HG02884 (cell line): ENCODE measurements at regions not wholly inside any gene's neighbourhood (a gene's known extent, or its start where the extent isn't known, plus 50 kb on each side); places are given as distances from the start of the nearest gene placed in this dataset.

Experiments
- ATAC-seq: cut with Tn5 transposase; IDR thresholded peaks from one replicate; pipeline ENCODE4 v1.9.1; 2021; ENCODE audit warnings: mild to moderate bottlenecking, moderate library complexity; ENCODE audit not compliant: unreplicated experiment

DNA sequence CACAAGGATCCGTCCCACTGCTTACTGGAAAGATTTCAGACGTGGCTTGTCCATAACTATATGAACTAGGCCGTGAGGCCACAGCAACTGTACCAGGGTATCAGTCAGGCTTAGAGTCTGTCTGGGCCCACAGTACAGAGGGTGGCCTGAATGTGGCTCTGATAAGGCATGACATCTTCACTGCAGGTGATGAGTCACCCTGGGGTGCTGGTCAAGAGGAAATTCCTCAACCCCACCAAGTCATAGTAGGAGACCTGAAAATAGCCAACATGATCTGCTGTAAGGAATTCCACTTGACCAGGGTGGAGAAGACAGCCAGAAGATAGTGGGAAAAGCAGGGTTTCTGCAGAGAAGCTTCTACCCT, 107.7 kb downstream of the INHBB start:
- no peak for ATAC-seq

DNA sequence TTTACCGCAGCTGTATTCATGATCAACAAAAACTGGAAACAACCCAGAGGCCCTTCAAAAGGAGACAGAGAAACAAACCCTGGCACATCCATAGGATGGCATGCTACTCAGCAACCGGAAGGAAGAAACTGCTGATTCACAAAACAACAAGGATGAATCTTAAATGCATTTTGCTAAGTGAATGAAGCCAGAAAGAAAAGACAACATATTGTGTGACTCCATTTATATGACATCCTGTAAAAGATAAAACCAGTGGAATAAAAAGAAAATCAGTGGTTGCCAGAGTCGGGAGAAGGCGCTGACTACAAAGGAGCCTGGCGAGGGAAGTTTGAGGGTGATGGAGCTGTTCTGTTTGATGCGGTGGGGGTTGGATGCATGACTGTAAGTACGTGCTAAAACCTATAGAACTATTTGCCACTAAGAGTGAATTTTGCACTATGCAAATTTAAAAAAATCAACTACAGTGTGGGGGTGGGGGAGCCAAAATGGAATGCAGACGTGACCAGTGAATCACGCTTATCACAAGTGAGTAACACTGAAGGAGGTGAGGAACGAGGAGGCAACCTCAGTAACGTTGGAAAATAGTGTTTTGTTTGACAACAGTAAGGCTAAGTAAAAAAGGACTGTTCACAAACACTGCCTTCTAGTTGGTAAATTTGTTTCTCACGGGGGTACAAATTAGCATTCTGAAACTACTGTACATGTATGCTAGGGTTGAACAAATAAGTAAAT, 108.9 kb downstream of the INHBB start:
- no peak for ATAC-seq

DNA sequence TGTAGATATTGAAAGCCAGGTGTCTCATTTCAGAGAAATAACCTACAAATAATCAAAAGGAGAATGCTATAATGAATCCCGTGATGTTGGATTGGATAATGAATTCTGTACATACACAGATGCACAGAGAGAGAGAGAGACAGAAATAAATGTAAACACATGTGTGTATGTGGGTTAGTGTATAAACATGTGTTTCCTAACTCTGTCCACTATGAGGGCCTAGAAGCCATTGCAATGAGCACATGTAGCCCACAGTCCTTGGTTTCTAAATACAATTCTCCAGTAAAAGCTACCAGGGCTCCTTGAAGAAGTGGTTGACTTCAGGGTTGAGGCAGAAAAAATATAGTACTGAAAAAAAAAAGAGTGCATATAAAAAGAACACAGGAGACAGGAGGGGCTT, 109.5 kb downstream of the INHBB start:
- ATAC-seq, result no peak

DNA sequence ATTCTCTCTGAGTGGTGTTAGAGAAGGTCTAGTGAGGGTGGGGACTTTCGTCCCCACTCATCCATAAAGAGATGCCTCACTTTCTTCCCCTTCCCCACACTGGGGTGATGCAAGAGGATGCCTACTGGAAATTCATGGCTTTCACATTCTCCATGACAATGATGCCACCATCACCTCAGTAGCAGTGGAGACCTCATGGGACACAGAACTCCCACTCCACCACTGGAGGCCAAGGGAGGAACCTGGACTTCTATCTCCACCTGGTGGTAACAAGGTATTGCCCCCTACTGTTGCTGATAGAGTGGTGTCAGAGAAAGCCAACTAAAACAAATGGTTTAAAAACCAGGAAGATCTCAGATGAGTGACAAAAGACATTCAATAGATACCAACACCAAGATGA, 110.9 kb downstream of the INHBB start:
- no peak for ATAC-seq

DNA sequence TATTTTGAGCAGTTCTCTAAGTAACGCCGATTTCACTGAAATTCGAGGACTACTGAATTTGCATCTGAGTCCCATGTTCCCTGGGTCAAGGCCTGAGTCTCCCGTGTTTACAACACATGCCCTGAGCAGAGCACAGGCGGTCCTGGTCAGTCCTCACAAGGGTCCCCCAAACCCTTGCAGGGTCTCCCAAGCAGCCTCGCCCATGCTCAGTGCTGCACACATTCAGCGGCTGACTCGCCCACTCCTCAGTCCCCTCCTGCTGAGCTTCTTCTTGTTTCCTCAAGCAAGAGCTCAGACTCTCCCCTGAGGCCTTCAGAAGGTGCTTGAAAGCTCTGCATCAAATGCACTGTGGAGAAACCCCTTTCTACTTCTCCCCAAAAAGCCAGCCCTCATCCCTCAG, 114.6 kb downstream of the INHBB start:
- no peak for ATAC-seq

DNA sequence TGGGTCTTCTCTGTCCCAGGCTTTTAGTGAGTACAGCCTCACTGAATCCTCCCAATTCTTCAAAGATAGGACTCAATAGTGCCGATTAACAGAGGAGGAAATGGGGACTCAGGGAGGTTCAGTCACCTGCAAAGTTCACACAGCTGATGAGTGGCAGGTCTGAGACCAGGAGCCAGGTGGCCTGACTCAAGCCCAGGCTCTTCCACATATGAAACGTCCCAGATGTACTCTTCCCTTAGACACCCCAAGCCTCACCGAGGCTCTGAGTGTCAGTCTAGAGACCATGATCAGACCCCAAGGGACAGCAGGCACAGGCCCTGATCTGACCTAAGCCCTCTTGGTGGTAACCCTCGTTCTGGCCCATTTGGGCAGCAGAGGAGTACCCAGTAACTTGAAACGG, 115.2 kb downstream of the INHBB start:
- no peak for ATAC-seq

DNA sequence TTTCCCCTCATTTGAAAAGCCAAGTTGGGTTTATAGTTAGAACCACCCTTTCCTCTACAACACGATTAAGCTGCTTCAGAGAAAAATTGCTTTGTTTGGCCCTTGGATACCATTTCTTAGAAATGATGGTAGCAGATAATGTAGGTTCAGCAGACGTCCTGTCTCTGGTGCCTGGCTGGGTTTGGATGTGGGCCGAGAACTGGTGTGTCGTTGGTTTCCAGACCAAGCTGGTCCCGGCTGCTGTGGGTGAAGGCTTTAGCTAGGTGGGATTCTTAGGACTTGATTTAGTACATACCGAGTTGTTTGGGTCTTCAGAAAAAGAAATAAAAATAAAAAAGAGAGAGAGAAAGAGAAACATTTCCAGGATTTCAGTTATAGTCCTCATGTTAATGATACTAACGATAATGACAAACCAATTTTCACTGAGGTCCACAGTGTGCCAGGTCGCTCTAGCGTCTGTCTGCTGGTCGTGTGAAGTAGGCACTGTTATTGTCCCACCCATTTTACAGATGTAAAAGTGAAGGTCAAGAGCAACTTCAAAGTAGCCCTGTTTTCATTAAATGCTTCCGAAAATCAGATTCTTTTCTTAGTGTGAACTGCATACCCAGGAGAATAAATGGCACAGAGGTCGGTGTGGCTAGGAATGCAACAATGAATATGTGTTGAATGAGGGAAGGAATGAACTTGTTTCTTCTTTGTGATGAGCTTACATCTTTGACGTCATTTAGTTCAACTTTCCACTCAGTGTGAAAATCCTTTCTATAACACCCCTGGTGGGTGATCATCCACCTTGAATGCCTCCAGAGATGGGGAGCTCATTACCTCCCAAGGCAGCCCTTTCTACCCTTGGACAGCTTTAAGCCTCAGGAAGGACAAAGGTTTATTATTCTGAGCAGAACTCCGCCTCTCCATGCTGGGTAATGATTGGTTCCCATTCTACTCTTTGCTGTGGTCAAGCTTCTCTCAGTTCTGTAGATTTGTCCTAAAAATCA, 115.9 kb downstream of the INHBB start:
- ATAC-seq, result no peak

DNA sequence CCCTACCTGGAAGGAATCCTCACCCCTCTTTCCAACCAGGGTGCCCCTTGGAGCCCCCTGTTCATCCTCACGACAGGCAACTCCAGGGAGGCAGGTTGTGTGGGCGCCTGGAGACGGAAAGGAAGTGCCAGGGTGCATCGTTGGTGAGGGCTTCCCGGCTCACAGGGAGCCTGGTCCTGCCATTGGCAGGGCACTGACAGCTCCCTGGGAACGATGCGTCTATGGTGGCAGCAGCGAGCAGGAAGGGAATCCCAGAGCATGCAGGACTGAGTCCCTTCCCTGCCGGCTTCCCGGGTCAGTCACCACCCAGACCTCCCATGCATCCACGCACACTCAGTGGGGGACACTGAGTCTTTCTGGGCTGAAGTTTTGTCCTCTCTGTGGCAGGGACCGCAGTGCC, 117.6 kb downstream of the INHBB start:
- no peak for ATAC-seq

DNA sequence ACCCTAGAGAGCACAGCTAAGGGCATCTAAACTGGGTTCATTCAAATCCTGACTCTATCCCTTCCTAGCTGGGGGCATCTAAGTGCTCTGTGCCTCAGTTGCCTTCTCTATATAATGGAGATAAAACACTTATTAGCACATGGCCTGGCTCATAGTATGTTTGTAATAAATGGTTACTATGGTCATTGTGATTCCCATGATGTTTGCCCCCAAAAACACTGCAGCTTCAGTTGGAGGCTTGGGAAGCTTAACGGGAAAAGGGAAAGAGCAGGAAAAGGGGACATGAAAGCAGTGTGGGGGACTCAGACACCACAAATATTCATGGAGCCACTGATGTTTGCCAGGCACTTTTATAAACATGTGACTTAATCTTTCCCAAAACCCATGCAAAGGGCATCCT, 118.1 kb downstream of the INHBB start:
- no peak for ATAC-seq

DNA sequence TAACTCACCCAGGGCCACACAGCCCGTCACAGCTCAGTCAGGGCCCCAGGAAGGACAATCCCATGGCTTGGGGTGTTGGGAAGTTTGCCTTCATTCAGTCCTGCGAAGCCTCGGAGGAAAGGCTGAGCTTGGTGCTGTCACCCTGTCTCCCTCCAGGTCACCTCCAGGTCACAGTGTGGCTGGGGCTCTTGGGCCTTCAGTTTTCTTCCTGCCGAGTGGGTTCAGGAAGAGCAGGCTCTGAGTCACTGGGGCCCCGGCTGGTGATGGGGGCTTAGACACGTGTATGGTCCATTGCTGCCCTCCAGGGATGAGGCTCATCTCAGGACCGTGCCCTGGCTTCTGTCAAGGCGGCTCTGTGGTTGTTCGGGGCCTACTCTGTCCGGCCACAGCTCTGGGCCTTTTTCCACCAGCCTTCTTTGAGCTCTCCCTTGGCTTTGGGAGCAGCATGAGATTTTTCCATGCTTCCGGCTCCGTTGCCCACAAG, 118.6 kb downstream of the INHBB start:
- no peak for ATAC-seq

DNA sequence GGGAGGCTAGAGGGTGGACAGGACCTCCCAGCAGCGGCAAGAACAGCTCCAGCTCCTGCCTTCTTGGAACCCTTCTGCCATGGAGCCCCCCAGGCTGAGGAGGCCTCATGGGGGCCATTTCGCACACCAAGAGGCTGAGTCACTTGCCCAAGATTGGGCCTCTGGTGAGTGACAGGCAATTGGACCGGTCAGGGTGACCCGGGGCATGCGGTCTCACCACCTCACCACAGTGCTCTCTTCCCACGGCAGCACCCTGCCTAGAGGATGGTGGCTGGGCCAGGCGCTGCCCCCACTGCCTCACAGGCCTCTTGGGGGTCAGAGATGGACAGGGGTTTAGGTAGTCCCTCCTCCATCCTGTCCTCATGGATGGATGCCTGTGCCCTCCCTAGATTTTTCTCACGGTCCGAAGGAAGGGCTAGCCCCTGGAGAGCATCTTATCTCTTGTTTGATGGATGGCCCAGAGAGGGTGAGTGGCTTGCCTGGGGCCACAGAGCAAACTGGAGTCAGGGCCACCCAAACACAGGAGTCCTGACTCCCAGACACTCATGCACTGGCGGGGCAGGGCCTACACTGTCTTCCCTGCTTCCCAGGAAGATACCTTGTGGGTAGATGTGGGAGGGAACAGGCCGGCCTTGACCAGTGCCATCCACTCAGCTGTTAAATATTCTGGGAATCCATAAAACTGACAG, 119.2 kb downstream of the INHBB start:
- no peak for ATAC-seq

DNA sequence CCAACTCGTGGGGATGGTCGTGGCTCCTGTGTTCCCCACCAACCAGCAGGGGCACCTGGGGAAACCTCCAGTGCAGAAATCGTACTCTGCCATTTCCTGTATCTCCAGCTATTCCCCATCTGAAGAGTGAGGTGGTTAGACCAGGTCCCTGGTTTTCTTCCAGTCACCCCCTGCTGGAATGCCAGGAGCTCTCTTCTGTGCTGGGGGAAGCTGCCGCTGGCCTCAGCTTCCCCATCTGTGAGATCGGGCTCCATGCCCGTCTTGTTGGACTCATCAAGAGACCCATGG, 119.7 kb downstream of the INHBB start:
- no peak for ATAC-seq

DNA sequence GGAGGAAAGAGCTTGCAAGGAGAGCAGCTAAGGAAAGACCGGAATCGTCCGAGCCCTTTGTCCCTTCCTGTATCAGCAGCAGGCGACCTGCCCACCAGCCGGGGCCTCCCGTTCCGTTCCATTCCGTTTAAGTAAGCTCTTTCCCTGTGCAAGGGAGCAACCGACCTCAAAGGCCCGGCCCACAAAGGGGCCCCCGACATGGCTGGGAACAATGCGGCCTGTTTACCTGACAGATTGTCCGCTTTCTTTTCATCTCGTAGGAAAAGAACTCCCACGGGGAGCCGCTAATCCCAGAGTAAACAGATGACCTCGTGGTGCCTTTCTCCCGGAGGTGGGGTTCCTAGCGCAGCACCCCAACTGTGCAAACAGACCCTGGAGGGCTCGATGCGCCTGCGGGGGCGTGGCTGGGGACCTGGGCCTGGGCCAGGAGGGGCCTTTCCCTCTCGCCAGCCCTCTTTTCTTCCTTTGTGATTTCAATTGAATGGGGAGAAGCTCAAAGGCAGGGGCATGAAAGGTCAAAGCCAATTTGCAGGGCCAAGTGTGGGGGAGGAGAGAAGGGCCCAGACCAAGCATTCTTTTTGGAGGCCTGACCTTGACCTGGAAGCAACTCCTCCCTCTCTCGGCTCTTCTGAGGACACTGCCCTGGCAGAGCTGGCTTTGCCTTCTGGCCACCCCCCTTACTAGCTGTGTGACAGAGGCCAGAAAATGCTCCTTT, 120.2 kb downstream of the INHBB start:
- no peak for ATAC-seq

DNA sequence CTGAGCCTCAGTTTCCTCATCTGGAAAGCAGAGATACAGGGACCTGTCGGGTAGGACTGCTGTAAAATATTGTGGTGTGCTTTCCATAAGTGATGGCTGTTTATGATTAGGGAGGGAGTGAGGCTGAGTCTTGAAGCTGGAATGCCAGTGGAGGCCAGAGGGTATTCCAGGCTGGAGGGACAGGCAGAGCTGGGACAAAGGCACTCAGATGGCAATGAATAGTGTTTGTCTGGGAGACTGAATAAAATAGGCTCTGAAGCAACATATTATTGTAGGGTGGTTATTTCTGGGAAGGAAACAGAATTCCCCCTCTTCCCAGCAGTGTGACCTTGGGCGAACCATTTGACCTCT, 120.7 kb downstream of the INHBB start:
- no peak for ATAC-seq

DNA sequence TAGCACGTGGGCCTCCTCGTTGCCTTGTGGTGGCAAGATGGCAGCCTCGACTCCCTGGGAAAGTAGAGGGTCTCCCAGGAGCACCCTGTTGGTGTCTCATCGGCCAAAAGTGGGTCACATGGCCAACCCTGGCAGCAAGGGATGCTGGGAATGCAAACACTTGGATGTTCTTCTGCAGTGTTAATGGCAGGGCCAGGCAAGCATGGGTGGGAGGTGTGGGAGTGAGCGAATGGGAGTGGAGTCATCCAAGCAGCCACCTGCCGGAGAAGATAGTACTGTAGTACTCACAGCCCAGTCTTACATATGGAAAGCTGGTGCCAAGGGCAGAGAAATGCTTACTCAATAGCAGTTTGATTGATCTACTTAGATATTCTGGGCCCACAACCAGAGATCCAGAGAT, 122.2 kb downstream of the INHBB start:
- no peak for ATAC-seq

DNA sequence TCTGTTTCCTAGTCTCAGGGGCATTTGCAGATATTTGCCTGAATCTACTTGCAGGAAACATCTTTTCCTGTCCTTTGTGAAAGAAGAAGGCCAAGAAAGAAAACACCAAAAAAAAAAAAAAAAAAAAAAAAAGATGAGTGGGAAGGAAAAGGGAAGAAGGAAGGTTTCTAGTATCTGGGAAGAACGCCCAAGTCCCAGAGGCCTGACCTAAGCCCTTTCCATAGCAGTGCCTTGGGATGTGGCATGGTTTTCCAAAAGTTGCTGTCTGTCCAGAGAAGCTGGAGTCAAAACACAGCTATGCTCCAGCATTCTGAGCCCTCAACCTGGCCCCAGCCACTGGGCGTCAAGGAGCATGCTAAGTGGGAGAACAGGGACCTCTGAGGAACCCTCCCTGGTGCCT, 123.5 kb downstream of the INHBB start:
- ATAC-seq, result no peak

DNA sequence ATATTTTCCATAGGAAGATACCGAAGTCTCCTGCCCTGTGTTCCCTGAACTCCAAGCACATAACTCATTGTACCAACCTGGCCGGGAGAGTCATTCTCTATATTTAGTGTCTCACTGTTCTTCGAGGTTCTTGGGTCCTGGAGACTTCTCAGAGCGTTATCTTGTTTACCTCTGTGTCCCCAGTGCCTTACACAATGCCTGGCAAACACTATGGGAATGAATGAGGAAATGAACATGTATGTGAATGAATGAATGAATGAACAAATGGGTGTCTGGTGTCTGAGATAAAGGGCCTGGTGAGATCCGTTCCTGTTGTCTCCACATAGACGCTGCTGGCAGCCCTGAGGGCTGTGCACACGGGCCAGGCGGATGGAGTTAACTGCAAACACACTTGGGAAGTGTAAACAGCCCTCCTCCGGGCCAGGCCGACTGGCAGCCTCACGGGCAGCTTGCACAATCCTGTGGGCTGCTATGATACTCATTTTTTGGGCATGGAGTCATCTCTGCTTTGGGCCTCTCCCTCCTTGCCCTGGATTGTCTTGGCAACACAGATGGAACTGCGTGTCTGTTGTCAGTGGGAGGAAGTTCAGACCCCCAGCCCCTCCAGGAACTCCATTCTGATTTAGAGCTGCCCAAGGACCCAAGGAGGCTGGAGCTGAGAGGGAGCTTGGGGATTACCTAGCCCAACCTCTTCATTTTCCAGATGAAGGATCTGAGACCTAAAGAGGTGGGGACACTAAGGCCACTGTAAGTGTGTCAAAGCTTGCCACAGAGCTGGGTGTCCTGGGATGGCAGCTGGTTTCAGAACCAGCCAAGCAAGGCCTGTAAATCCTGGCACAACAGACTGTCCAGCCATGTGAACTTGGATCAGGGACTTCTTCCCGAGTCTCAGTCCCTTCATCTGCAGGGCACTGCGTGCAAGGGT, 124.4 kb downstream of the INHBB start:
- ATAC-seq, result no peak

DNA sequence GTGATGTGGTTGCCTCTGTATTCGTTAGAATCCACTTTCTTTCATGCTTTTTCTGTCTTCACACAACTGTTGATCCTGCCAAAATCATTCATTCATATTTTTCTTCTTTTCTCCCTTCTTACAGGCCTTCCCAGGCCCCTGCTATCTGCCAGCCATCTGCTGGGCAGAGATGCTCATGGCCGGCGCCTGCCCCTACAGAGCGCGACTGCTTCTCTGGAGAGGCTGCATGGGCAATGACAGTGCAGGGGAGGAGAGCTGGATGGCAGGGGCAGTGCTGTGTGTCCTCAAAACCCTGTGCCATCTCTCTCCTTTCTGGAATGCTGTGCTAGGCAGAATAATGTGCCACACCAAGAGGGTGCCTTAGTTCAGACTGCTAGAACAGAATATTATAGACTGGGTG, 125.2 kb downstream of the INHBB start:
- no peak for ATAC-seq

DNA sequence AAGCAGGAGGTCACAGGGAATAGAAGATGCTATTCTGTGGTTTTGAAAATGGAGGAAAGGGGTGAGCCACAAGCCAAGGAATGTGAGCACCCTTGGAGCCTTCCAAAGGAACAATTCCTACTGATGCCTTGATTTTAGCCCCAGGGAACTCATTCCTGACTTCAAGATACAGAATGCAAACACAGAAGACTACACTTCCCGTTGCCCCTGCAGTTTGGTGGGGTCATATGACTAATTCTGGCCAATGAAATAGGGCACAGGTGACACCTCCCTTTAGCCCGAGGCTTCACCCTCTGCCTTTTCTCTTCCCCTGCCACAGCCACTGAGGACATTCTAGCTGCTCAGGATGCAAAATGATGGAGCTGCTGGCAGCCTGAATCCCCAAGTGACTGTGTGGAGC, 126.1 kb downstream of the INHBB start:
- no peak for ATAC-seq

DNA sequence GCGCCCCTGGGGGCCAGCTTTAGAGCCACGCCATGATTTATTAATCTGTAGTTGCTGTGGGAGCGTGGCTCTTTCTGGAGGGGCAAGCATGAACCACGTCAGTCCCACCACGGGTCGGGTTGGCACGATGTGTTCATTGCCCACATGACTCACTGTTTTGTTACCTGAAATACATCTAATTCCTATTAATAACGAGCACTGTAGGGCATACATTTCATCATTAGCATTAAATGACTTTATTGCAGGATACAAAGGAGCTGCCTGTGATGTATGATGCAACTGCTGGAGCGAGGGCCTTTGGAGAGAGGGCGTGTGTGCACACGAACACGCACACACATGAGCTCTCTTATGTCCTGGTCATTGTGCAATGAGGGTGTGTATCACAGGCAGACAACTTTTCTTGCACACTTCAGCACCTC, 127.0 kb downstream of the INHBB start:
- no peak for ATAC-seq
